IMR-90 (cell line): ENCODE measurements at regions not wholly inside any gene's neighbourhood (a gene's known extent, or its start where the extent isn't known, plus 50 kb on each side); places are given as distances from the start of the nearest gene placed in this dataset.

Experiments
- ATAC-seq: fragments of 200-7000 bp; cut with Tn5 transposase; 2 replicates; pipeline ENCODE4 v1.9.1; 2020; ENCODE audit warnings: low read depth, mild to moderate bottlenecking, moderate library complexity
- BruUV-seq: library from RNA; stranded (reverse); fragments of 400-500 nt; replicated peaks from 2 replicates; lab custom pipeline; 2021; lab: Mats Ljungman, UMichigan
- CTCF ChIA-PET: fragments of 300-600 bp; formaldehyde crosslinking; extraction: SDS; loops from one replicate; lab custom pipeline; 2021; ENCODE audit warnings: antibody characterized with exemption; lab: Yijun Ruan, JAX
- POLR2A ChIA-PET: fragments of 300-600 bp; sonication (Branson Sonifier 250); formaldehyde crosslinking; loops from one replicate; lab custom pipeline; 2022; ENCODE audit warnings: antibody characterized with exemption; ENCODE audit not compliant: unreplicated experiment; lab: Charles Lee
- DNase-seq: peaks from one replicate; pipeline ENCODE4 v3.0.0; 2013
- H2AFZ ChIP-seq: replicated peaks from 2 replicates; pipeline ENCODE3; 2013; ENCODE audit warnings: low read length, mild to moderate bottlenecking; ENCODE audit not compliant: poor library complexity
- H2AK5ac ChIP-seq: 2 replicates; pipeline ENCODE4 v1.6.1; 2013; ENCODE audit warnings: low read depth, low read length, inconsistent platforms
- H2AK9ac ChIP-seq: replicated peaks from 2 replicates; pipeline ENCODE3; 2013; ENCODE audit warnings: mild to moderate bottlenecking, low read depth, low read length, moderate library complexity; ENCODE audit not compliant: poor library complexity
- H2BK120ac ChIP-seq: 2 replicates; pipeline ENCODE4 v1.6.1; 2013; ENCODE audit warnings: low read depth, low read length, inconsistent platforms
- H2BK15ac ChIP-seq: 3 replicates; pipeline ENCODE4 v1.6.1; 2013; ENCODE audit warnings: low read depth, low read length, inconsistent platforms
- H2BK20ac ChIP-seq: 2 replicates; pipeline ENCODE4 v1.6.1; 2013; ENCODE audit warnings: low read depth, mild to moderate bottlenecking, inconsistent platforms, low read length, moderate library complexity
- H2BK5ac ChIP-seq: 2 replicates; pipeline ENCODE4 v1.6.1; 2013; ENCODE audit warnings: mild to moderate bottlenecking, low read depth, low read length, inconsistent platforms; ENCODE audit not compliant: poor library complexity, severe bottlenecking
- H3K14ac ChIP-seq: replicated peaks from 2 replicates; pipeline ENCODE4 v1.6.1; 2013; ENCODE audit warnings: low read depth, low read length, inconsistent platforms
- H3K18ac ChIP-seq: 2 replicates; pipeline ENCODE4 v1.6.1; 2013; ENCODE audit warnings: low read depth, low read length, control low read depth
- H3K23ac ChIP-seq: 2 replicates; pipeline ENCODE4 v1.6.1; 2013; ENCODE audit warnings: low read depth, low read length, inconsistent platforms
- H3K27ac ChIP-seq: 2 replicates; pipeline ENCODE4 v1.5.1; 2013; ENCODE audit warnings: mild to moderate bottlenecking, control low read depth, low read length; ENCODE audit not compliant: insufficient read depth
- H3K27me3 ChIP-seq: 2 replicates; pipeline ENCODE4 v1.6.1; 2013; ENCODE audit warnings: low read length; ENCODE audit not compliant: control insufficient read depth, insufficient read depth
- H3K36me3 ChIP-seq: 2 replicates; pipeline ENCODE4 v1.6.1; 2013; ENCODE audit warnings: low read length, mixed read lengths; ENCODE audit not compliant: control insufficient read depth, insufficient read depth
- H3K4ac ChIP-seq: 2 replicates; pipeline ENCODE4 v1.6.1; 2013; ENCODE audit warnings: low read depth, low read length, inconsistent platforms
- H3K4me1 ChIP-seq: 2 replicates; pipeline ENCODE4 v1.6.1; 2013; ENCODE audit warnings: low read length, mixed read lengths; ENCODE audit not compliant: control insufficient read depth, insufficient read depth
- H3K4me2 ChIP-seq: 2 replicates; pipeline ENCODE4 v1.6.1; 2013; ENCODE audit warnings: low read depth, mild to moderate bottlenecking, control low read depth, low read length, moderate library complexity
- H3K4me3 ChIP-seq: 2 replicates; pipeline ENCODE4 v1.5.1; 2013; ENCODE audit warnings: low read depth, mild to moderate bottlenecking, control low read depth, low read length, moderate library complexity; ENCODE audit not compliant: insufficient read depth
- H3K56ac ChIP-seq: 2 replicates; pipeline ENCODE4 v1.6.1; 2013; ENCODE audit warnings: low read length, inconsistent platforms; ENCODE audit not compliant: insufficient read depth; ENCODE audit errors: extremely low read depth
- H3K79me1 ChIP-seq, 2 experiments: 2 replicates each; pipeline ENCODE4 v1.6.1; 2013; ENCODE audit warnings: low read length in 2 of 2, inconsistent platforms in 1 of 2, low read depth in 1 of 2
- H3K9ac ChIP-seq: 2 replicates; pipeline ENCODE4 v1.6.1; 2013; ENCODE audit warnings: low read depth, low read length, control low read depth
- H3K9me1 ChIP-seq: 2 replicates; pipeline ENCODE4 v1.6.1; 2013; ENCODE audit warnings: low read length, inconsistent platforms; ENCODE audit not compliant: insufficient read depth
- H3K9me3 ChIP-seq: 2 replicates; pipeline ENCODE4 v1.6.1; 2013; ENCODE audit warnings: low read length; ENCODE audit not compliant: control insufficient read depth, insufficient read depth
- H4K20me1 ChIP-seq: 2 replicates; pipeline ENCODE4 v1.6.1; 2013; ENCODE audit warnings: low read length, inconsistent platforms; ENCODE audit not compliant: insufficient read depth
- H4K5ac ChIP-seq: 2 replicates; pipeline ENCODE4 v1.6.1; 2013; ENCODE audit warnings: mild to moderate bottlenecking, low read depth, low read length, control low read depth
- H4K8ac ChIP-seq, 2 experiments: 2 replicates each; pipeline ENCODE4 v1.6.1; 2013; ENCODE audit warnings: low read depth in 2 of 2, low read length in 2 of 2, control low read depth in 1 of 2, inconsistent platforms in 1 of 2
- H4K91ac ChIP-seq: 2 replicates; pipeline ENCODE4 v1.6.1; 2013; ENCODE audit warnings: low read depth, low read length, inconsistent platforms; ENCODE audit not compliant: insufficient read depth
- BHLHE40 ChIP-seq: fragments of 150-350 bp; IDR thresholded peaks from 2 replicates; pipeline ENCODE4 v1.6.1; 2016; ENCODE audit warnings: mild to moderate bottlenecking, low read depth, low read length
- CEBPB ChIP-seq: IDR thresholded peaks from 2 replicates; pipeline ENCODE4 v1.6.1; 2012; ENCODE audit warnings: low read depth, low read length, improper control_type of control experiment
- CHD1 ChIP-seq: IDR thresholded peaks from 2 replicates; pipeline ENCODE4 v1.6.1; 2012; ENCODE audit warnings: low read depth, low read length, improper control_type of control experiment
- CTCF ChIP-seq: conservative IDR thresholded peaks from 2 replicates; pipeline ENCODE4 v1.5.1; 2012; ENCODE audit warnings: mild to moderate bottlenecking, low read depth, low read length, improper control_type of control experiment
- ELK1 ChIP-seq: fragments of 150-350 bp; IDR thresholded peaks from 2 replicates; pipeline ENCODE4 v1.6.1; 2016; ENCODE audit warnings: low read depth, mild to moderate bottlenecking, low read length, moderate library complexity, borderline replicate concordance
- FOS ChIP-seq: fragments of 150-350 bp; IDR thresholded peaks from 2 replicates; pipeline ENCODE4 v1.6.1; 2016; ENCODE audit warnings: low read depth, low read length
- MAFK ChIP-seq: IDR thresholded peaks from 2 replicates; pipeline ENCODE4 v1.6.1; 2012; ENCODE audit warnings: low read depth, low read length, improper control_type of control experiment
- MAZ ChIP-seq: IDR thresholded peaks from 2 replicates; pipeline ENCODE4 v1.6.1; 2012; ENCODE audit warnings: low read depth, mild to moderate bottlenecking, low read length, improper control_type of control experiment, moderate library complexity, borderline replicate concordance
- MXI1 ChIP-seq: IDR thresholded peaks from 2 replicates; pipeline ENCODE4 v1.6.1; 2012; ENCODE audit warnings: low read depth, mild to moderate bottlenecking, low read length, moderate library complexity, borderline replicate concordance
- NFE2L2 ChIP-seq: fragments of 150-350 bp; IDR thresholded peaks from 2 replicates; pipeline ENCODE4 v1.6.1; 2016; ENCODE audit warnings: low read depth, mild to moderate bottlenecking, low read length
- POLR2A ChIP-seq: IDR thresholded peaks from 2 replicates; pipeline ENCODE4 v1.6.1; 2012; ENCODE audit warnings: mild to moderate bottlenecking, low read depth, low read length
- RAD21 ChIP-seq: IDR thresholded peaks from 2 replicates; pipeline ENCODE4 v1.6.1; 2012; ENCODE audit warnings: low read length, improper control_type of control experiment
- RCOR1 ChIP-seq: IDR thresholded peaks from 2 replicates; pipeline ENCODE4 v1.6.1; 2012; ENCODE audit warnings: mild to moderate bottlenecking, low read length, improper control_type of control experiment; ENCODE audit not compliant: insufficient replicate concordance
- RFX5 ChIP-seq: IDR thresholded peaks from 2 replicates; pipeline ENCODE4 v1.8.0; 2012; ENCODE audit warnings: low read depth, mild to moderate bottlenecking, low read length, moderate library complexity
- SMC3 ChIP-seq: fragments of 150-350 bp; IDR thresholded peaks from 2 replicates; pipeline ENCODE4 v1.6.1; 2016; ENCODE audit warnings: low read depth, mild to moderate bottlenecking, antibody characterized with exemption, low read length, moderate library complexity
- USF2 ChIP-seq: fragments of 150-350 bp; IDR thresholded peaks from 2 replicates; pipeline ENCODE4 v1.6.1; 2017; ENCODE audit warnings: mild to moderate bottlenecking, antibody characterized with exemption, low read length, low read depth
- WGBS, 2 experiments: methylation state at CpG; one replicate each; pipeline versions ENCODE4 v1.1.5 to v1.1.7; 2013; ENCODE audit warnings: missing lambda C conversion rate in 2 of 2; ENCODE audit not compliant: insufficient read length in 1 of 2; ENCODE audit errors: extremely low coverage in 2 of 2; 5-methylcytosine and 5-hydroxymethylcytosine counted together
- dilution Hi-C: fragments of 300-500 bp; cut with HindIII; formaldehyde crosslinking; loops from one replicate; pipeline ENCODE4 v1.14.3; 2018; ENCODE audit warnings: low sequenced_read_pairs; ENCODE audit not compliant: unreplicated experiment
- in situ Hi-C: fragments of 300-500 bp; cut with MboI; formaldehyde crosslinking; loops from 3 replicates; pipeline ENCODE4 v1.14.3; 2019; ENCODE audit warnings: low sequenced_read_pairs, inconsistent platforms, mixed read lengths
- intact Hi-C: fragments of 100-400 bp; cut with micrococcal nuclease; formaldehyde crosslinking; loops from 2 replicates; pipeline ENCODE4 v1.10.0; 2022

GRCh38 chr6:150548330-150548729 lies 51.4 kb upstream of the PLEKHG1 start:
- no peak for ATAC-seq
- Histone ChIP-seq H2AK9ac (no peak overlapping the region), H3K27me3 (no peaks in the 10 kb centered on the region), H3K14ac (no peak overlapping the region), H4K91ac (no peak overlapping the region), H3K4me1 (no peaks in the 10 kb centered on the region), H3K18ac (no peak overlapping the region), H4K20me1 (no peaks in the 10 kb centered on the region), H3K56ac (no peak overlapping the region), H2BK5ac (no peak overlapping the region), H3K27ac (no peak overlapping the region), H2BK15ac (no peak overlapping the region), H4K5ac (no peak overlapping the region), H2AK5ac (no peak overlapping the region), H3K4ac (no peak overlapping the region), H3K23ac (no peak overlapping the region), H2BK120ac (no peak overlapping the region), H3K4me2 (no peak overlapping the region), H3K36me3 (no peaks in the 10 kb centered on the region), H2AFZ (no peak overlapping the region), H3K79me1 (no peaks in the 10 kb centered on the region), H2BK20ac (no peak overlapping the region), H3K9ac (no peak overlapping the region), H4K8ac (no peak overlapping the region), H3K4me3 (no peak overlapping the region), H3K9me1 (no peaks in the 10 kb centered on the region), H3K9me3 (no peaks in the 10 kb centered on the region)
- no peak for TF ChIP-seq CTCF
- TF ChIP-seq RAD21: no peak
- TF ChIP-seq CEBPB: no peak
- TF ChIP-seq RFX5: no peak
- TF ChIP-seq CHD1: no peak
- no peak for TF ChIP-seq MAFK
- no peak for TF ChIP-seq BHLHE40
- no peak for TF ChIP-seq NFE2L2
- no peak for TF ChIP-seq FOS
- no peak for TF ChIP-seq USF2
- no peak for TF ChIP-seq SMC3
- no peak for TF ChIP-seq RCOR1
- no peak for TF ChIP-seq ELK1
- TF ChIP-seq MAZ: no peak
- no peak for TF ChIP-seq POLR2A
- TF ChIP-seq MXI1: no peak
- dilution Hi-C loops (no loop called here), intact Hi-C loops (no loop called here), in situ Hi-C loops (no loop called here)
- CTCF ChIA-PET: no interaction called here
- POLR2A ChIA-PET: no interaction called here
- no CpG with 5 or more reads among the region's 4 CpGs for WGBS, 2 experiments
- BruUV-seq: no TSS peak
- no peak for DNase-seq
